ENCODE measurements at regions not wholly inside any gene's neighbourhood (a gene's known extent, or its start where the extent isn't known, plus 50 kb on each side); places are given as distances from the start of the nearest gene placed in this dataset.
"Not testable (repeated sequence)": the region's sequence is repeated elsewhere in the genome, so short reads cannot be mapped to it uniquely, and the experiment has no call there.

- TF ChIP-seq CTCF (conservative IDR thresholded peaks at IDR 0.05; ENCODE audit: low read depth in 2 of 2), result peak in 1 of 2 experiments; percentile 33; a peak in 2 of 4 replicates
- no peak for TF ChIP-seq CREB1 (CRISPR knock-in tag; IDR thresholded peaks at IDR 0.05; ENCODE audit: low read depth)
- TF ChIP-seq ZNF331 (CRISPR knock-in tag; IDR thresholded peaks at IDR 0.05; ENCODE audit: low read depth), result no peak
- TF ChIP-seq ETS1 (IDR thresholded peaks at IDR 0.05), result no peak
Measured at GRCh38 chr20:25989196-25989595, 292.5 kb upstream of the ZNF337 start (continued).

- not testable (repeated sequence) for H3K4me1 Mint-ChIP-seq; H3K4me3 ChIP-seq; H3K27me3 Mint-ChIP-seq (ENCODE audit: insufficient read depth, low read depth, poor library complexity); H3K9me2 ChIP-seq (ENCODE audit: insufficient read depth); DNase-seq (ENCODE audit: low spot score); H3K4me1 ChIP-seq (ENCODE audit: insufficient read depth); H3F3A ChIP-seq (replicated peaks; ENCODE audit: low read depth); H2AFZ ChIP-seq; H3K4me2 ChIP-seq; H3K27ac Mint-ChIP-seq; H3K36me3 ChIP-seq (ENCODE audit: insufficient read depth); H3K79me2 ChIP-seq (replicated peaks; ENCODE audit: insufficient read depth); ATAC-seq; H3K36me3 Mint-ChIP-seq (ENCODE audit: low read depth); H4K20me1 ChIP-seq (replicated peaks; ENCODE audit: insufficient read depth); H3K27me3 ChIP-seq (ENCODE audit: insufficient read depth); H3K4me3 Mint-ChIP-seq; H3K27ac ChIP-seq (ENCODE audit: low read depth)
- peaks cover 15% of the 10 kb centered on the region; the same call in 2 of the 3 replicates for H3K9me3 Mint-ChIP-seq
Measured at GRCh38 chr20:25987928-25988560, 291.4 kb upstream of the ZNF337 start.

- no peaks in the 10 kb centered on the region for H4K20me1 ChIP-seq (replicated peaks; ENCODE audit: insufficient read depth)
- TF ChIP-seq CTCF (conservative IDR thresholded peaks at IDR 0.05; ENCODE audit: low read depth in 2 of 2) (peak in 1 of 2 experiments; percentile 46; a peak in 3 of 4 replicates), EZH2phosphoT487 (IDR thresholded peaks at IDR 0.05; ENCODE audit: unreplicated experiment) (no peak)
- H3K4me3 ChIP-seq, result 0 out of 2 replicates have a peak overlapping the region, but pooled peaks have one; percentile 36
- peaks cover 3% of the 10 kb centered on the region for H3K27me3 Mint-ChIP-seq (ENCODE audit: insufficient read depth, low read depth, poor library complexity)
- H2AFZ ChIP-seq, result no peak overlapping the region; the same call in 1 of the 2 replicates
- no peaks in the 10 kb centered on the region for H3K36me3 ChIP-seq (ENCODE audit: insufficient read depth)
- peak; percentile 85 for ATAC-seq
- peak overlapping the region; percentile 57; the same call in 1 of the 2 replicates for H3K4me2 ChIP-seq
- H3K4me1 ChIP-seq (ENCODE audit: insufficient read depth), result no peaks in the 10 kb centered on the region
- peak; percentile 45 for DNase-seq (ENCODE audit: low spot score)
- peak overlapping the region; percentile 32; the same call in 1 of the 3 replicates for H3K4me3 Mint-ChIP-seq
- no peak overlapping the region for H3K27ac ChIP-seq (ENCODE audit: low read depth)
- no peak overlapping the region for H3K27ac Mint-ChIP-seq
- no peaks in the 10 kb centered on the region for H3K79me2 ChIP-seq (replicated peaks; ENCODE audit: insufficient read depth)
- H3K4me1 Mint-ChIP-seq, result peaks cover 3% of the 10 kb centered on the region
- no peaks in the 10 kb centered on the region for H3F3A ChIP-seq (replicated peaks; ENCODE audit: low read depth)
- peaks cover 3% of the 10 kb centered on the region; the same call in 2 of the 3 replicates for H3K36me3 Mint-ChIP-seq (ENCODE audit: low read depth)
- H3K9me2 ChIP-seq (ENCODE audit: insufficient read depth), result no peaks in the 10 kb centered on the region
- H3K9me3 Mint-ChIP-seq, result peaks cover 15% of the 10 kb centered on the region; the same call in 2 of the 3 replicates
- H3K27me3 ChIP-seq (ENCODE audit: insufficient read depth), result no peaks in the 10 kb centered on the region
Measured at GRCh38 chr20:25987073-25987927, 290.6 kb upstream of the ZNF337 start.

Measured in GM23338 (cell line).